Coronary artery (tissue), 2 donors: ENCODE measurements at regions not wholly inside any gene's neighbourhood (a gene's known extent, or its start where the extent isn't known, plus 50 kb on each side); places are given as distances from the start of the nearest gene placed in this dataset.
"Not testable (repeated sequence)": the region's sequence is repeated elsewhere in the genome, so short reads cannot be mapped to it uniquely, and the experiment has no call there.

Source experiments
- DNase-seq: peaks from one replicate; pipeline ENCODE4 v3.0.0-alpha.2; 2017; ENCODE audit warnings: low spot score
- H3K27ac ChIP-seq, 2 donors: fragments of 200-600 bp; sonication (generic); one replicate each; pipeline ENCODE4 v1.5.1; 2016 to 2019
- H3K4me3 ChIP-seq: fragments of 200-600 bp; sonication (generic); 2 replicates; pipeline ENCODE4 v1.5.1; 2016; ENCODE audit warnings: mild to moderate bottlenecking, moderate library complexity
- TF ChIP-seq, protein P1 (sequence below): fragments of 200-600 bp; sonication (generic); IDR thresholded peaks from one replicate; pipeline ENCODE4 v1.5.1; 2019; ENCODE audit warnings: antibody characterized with exemption

DNA sequence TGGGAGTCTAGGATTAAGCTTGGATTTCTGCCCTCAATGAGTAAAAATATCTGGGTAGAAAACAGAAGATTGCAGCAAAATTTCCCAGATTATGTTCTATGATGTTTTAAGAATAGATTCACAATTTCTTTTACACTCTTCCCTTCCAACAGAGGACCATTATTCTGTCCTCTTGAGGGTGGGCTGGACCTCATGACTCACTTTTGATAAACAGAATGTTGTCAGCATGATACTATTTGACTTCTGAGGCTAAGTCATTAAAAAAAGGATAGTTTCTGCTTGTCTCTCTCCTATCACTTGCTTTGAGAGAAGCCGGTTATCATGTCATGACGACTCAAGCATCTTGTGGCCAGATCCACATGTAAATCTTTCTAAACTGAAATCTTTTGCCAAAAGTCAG, 396.2 kb upstream of the CDIN1 start:
- DNase-seq: no peak
- Histone ChIP-seq H3K4me3 (no peak overlapping the region), H3K27ac (no peak overlapping the region)
- TF ChIP-seq, protein P1, sequence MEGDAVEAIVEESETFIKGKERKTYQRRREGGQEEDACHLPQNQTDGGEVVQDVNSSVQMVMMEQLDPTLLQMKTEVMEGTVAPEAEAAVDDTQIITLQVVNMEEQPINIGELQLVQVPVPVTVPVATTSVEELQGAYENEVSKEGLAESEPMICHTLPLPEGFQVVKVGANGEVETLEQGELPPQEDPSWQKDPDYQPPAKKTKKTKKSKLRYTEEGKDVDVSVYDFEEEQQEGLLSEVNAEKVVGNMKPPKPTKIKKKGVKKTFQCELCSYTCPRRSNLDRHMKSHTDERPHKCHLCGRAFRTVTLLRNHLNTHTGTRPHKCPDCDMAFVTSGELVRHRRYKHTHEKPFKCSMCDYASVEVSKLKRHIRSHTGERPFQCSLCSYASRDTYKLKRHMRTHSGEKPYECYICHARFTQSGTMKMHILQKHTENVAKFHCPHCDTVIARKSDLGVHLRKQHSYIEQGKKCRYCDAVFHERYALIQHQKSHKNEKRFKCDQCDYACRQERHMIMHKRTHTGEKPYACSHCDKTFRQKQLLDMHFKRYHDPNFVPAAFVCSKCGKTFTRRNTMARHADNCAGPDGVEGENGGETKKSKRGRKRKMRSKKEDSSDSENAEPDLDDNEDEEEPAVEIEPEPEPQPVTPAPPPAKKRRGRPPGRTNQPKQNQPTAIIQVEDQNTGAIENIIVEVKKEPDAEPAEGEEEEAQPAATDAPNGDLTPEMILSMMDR: no peak

DNA sequence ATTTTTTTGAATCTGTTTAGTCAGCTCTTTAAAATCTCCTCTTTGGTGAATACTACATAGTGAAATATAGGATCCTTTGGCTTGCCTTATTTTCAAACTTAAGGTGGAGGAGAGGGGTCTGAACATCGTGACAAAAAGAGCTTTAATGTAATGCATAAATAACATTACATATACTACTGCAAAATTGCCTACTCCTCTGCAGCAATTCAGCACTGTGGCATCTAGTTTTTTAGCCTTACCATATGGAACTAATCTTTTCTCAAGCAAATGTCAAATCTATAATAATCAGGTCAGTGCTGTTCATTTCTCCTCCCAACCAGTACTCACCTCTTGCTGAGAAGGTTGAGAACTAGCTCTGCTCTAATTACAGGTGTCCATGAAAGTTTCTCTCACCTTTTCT, 394.0 kb upstream of the CDIN1 start:
- DNase-seq: no peak
- Histone ChIP-seq H3K4me3 (no peak overlapping the region), H3K27ac (no peak overlapping the region)
- TF ChIP-seq, protein P1: no peak

DNA sequence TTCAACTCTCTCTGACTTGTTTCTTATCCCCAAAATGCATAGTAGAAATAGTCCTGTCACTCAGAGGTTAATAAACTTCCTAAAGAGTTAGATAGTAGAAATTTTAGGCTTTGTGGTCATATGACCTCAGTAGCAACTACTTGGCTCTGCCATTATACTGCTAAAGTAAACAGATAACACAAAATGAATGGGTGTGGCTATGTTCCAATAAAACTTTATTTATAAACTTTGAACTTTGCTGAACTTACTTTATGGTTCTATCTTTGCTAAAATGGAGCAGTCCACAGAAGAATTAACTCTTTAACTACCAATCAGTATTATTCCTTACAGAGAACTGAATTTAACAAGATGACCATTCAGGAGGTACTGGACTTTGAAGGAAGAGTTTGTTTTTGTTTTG, 393.6 kb upstream of the CDIN1 start:
- Histone ChIP-seq H3K4me3 (no peak overlapping the region), H3K27ac (no peak overlapping the region)
- TF ChIP-seq, protein P1: no peak
- no peak for DNase-seq

DNA sequence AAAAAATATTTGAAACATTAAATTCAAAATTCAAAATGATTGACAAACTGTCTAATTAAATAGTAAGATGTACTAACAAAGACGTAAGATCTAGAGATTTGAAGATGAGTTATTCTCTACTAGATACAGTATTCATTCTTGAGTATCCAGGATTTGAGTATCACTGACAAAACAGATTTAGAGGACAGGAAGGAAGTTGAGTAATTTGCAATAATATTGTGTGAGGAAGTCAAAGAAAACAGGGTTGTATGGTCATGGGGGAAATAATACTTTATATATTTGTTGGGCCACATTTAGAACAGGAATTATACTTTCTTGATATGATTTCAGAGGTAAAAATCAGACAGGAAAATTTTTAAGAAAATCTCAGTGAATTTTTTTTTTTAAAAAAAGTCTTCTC, 393.1 kb upstream of the CDIN1 start:
- Histone ChIP-seq H3K4me3 (no peak overlapping the region), H3K27ac (no peak overlapping the region)
- no peak for DNase-seq
- TF ChIP-seq, protein P1: no peak

DNA sequence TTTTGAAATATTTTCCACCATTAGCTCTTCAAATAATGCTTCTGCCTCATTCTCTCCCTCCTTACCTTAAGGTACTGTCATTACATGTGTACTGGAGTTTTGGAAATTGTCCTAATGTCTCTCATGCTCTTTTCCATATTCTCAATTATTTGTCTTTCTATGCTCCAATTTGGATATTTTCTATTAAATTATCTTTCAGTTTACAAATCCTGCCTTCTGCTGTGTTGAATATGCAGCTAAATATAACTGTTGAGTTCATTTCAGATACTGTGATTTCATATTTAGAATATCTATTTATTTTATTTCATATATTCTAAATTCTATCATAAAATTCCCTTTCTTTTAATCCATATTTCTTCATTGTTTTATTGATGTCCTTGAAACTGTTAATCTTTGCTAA, 388.0 kb upstream of the CDIN1 start:
- TF ChIP-seq, protein P1: no peak
- Histone ChIP-seq H3K27ac (no peak overlapping the region), H3K4me3 (no peak overlapping the region)
- DNase-seq: no peak

DNA sequence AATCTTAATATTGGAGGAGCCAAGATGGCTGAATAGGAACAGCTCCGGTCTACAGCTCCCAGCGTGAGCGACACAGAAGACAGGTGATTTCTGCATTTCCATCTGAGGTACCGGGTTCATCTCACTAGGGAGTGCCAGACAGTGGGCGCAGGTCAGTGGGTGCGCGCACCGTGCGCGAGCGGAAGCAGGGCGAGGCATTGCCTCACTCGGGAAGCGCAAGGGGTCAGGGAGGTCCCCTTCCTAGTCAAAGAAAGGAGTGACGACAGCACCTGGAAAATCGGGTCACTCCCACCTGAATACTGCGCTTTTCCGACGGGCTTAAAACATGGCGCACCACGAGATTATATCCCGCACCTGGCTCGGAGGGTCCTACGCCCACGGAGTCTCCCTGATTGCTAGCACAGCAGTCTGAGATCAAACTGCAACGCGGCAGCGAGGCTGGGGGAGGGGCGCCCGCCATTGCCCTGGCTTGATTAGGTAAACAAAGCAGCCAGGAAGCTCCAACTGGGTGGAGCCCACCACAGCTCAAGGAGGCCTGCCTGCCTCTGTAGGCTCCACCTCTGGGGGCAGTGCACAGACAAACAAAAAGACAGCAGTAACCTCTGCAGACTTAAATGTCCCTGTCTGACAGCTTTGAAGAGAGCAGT, 383.9 kb upstream of the CDIN1 start:
- not testable (repeated sequence) for H3K4me3 ChIP-seq, DNase-seq, H3K27ac ChIP-seq

DNA sequence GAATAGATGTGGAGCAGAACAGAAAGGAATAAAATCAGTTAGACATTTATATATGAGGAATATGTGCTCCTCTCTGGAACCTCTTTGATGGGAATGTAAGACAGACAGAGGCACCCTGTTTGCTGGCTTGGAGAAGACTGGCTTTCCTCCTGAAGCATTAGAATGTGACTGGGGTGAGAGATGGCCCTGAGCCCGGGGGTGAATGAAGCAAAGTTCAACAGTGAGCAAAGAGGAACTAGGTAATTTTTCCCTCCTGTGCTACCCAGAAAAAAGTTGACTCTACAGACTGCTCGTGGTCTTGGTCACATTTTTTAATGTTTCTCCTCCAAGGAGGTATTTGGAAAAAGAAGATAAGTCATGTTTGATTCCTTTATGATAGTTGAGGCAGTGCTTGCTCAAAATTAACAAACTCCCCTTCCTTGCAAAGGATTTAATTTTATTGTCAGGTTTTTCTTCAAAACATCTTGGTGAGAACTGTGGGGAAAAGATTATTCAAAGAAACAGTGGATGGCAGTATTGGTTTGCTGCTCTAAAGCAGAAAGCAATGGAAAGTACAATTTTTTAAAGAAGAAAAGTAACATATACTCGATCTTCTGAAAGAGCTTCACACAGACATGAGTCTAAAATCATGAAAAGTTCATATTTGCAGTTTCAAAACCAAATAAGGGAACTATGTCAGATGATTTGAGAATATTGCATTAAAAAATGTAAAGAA, 370.4 kb upstream of the CDIN1 start:
- DNase-seq: no peak
- Histone ChIP-seq H3K27ac (no peak overlapping the region), H3K4me3 (no peak overlapping the region)
- TF ChIP-seq, protein P1: no peak
